Erythroblast (primary cell): ENCODE measurements at regions not wholly inside any gene's neighbourhood (a gene's known extent, or its start where the extent isn't known, plus 50 kb on each side); places are given as distances from the start of the nearest gene placed in this dataset.

Source experiments
- GATA1 ChIP-seq: IDR thresholded peaks from 2 replicates; pipeline ENCODE4 v1.6.1; 2011; ENCODE audit warnings: low read depth, mild to moderate bottlenecking, control low read depth, low read length, moderate library complexity
- POLR2A ChIP-seq: IDR thresholded peaks from 2 replicates; pipeline ENCODE4 v1.6.1; 2011; ENCODE audit warnings: mild to moderate bottlenecking, low read length

DNA sequence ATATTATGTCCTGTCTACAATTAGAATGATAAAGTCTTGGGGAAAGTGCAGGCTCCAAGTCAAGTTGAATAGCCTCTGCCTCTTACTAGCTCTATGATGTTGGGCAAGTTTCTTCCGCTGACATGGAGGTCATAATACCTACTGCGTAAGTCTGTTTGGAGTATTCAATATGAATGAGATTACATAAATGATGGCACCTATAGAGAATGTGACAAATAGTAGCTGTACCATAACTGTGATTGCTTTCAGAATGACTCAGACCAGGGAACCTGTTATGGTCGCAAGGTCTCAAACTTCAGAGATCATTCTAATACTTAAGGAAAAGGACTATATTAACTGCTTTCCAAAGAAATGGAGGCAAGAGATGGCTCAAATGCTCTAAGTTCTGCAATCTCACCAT is 94.0 kb upstream of the ABCA1 start:
- TF ChIP-seq POLR2A (no peak), GATA1 (no peak)
